Neural cell (in vitro differentiated cells): ENCODE measurements at regions not wholly inside any gene's neighbourhood (a gene's known extent, or its start where the extent isn't known, plus 50 kb on each side); places are given as distances from the start of the nearest gene placed in this dataset.

Source experiments
- H2AFZ ChIP-seq: fragments of 200-600, 300-800 bp; sonication (generic), shearing (Covaris generic); 2 replicates; pipeline ENCODE4 v1.6.0; 2014; ENCODE audit warnings: low read depth, mild to moderate bottlenecking, antibody characterized with exemption, low read length, moderate library complexity
- H3F3A ChIP-seq: fragments of 200-600 bp; shearing (Covaris generic); 2 replicates; pipeline ENCODE4 v1.6.1; 2016; ENCODE audit warnings: mild to moderate bottlenecking, moderate library complexity, mixed read lengths, antibody characterized with exemption, low read length; ENCODE audit not compliant: insufficient read depth, poor library complexity, severe bottlenecking
- H3K27ac ChIP-seq: fragments of 200-600, 300-800 bp; sonication (generic), shearing (Covaris generic); 2 replicates; pipeline ENCODE4 v1.5.1; 2014; ENCODE audit warnings: mild to moderate bottlenecking, low read length, moderate library complexity
- H3K27me3 ChIP-seq: fragments of 300-800, 200-600 bp; sonication (generic), shearing (Covaris generic); 2 replicates; pipeline ENCODE4 v1.6.0; 2014; ENCODE audit warnings: mild to moderate bottlenecking, low read depth, low read length, moderate library complexity; ENCODE audit not compliant: insufficient read depth
- H3K36me3 ChIP-seq: fragments of 300-800, 200-600 bp; sonication (generic), shearing (Covaris generic); 2 replicates; pipeline ENCODE4 v1.5.1; 2014; ENCODE audit warnings: mild to moderate bottlenecking, antibody characterized with exemption, low read length, moderate library complexity; ENCODE audit not compliant: insufficient read depth
- H3K4me2 ChIP-seq: fragments of 300-800, 200-600 bp; sonication (generic), shearing (Covaris generic); 2 replicates; pipeline ENCODE4 v1.6.0; 2014; ENCODE audit warnings: mild to moderate bottlenecking, low read length
- H3K4me3 ChIP-seq: fragments of 300-800, 200-600 bp; sonication (generic), shearing (Covaris generic); 2 replicates; pipeline ENCODE4 v1.5.1; 2014; ENCODE audit warnings: mild to moderate bottlenecking, low read length, moderate library complexity
- H3K79me2 ChIP-seq: fragments of 200-600 bp; shearing (Covaris generic); replicated peaks from 2 replicates; pipeline ENCODE4 v1.6.0; 2014; ENCODE audit warnings: mild to moderate bottlenecking, low read length, moderate library complexity; ENCODE audit not compliant: insufficient read depth
- H3K9ac ChIP-seq: fragments of 300-800, 200-600 bp; sonication (generic), shearing (Covaris generic); 2 replicates; pipeline ENCODE4 v1.6.1; 2016; ENCODE audit warnings: mild to moderate bottlenecking, low read length, mixed read lengths
- H3K9me2 ChIP-seq: fragments of 200-600 bp; shearing (Covaris generic); 2 replicates; pipeline ENCODE4 v1.6.1; 2016; ENCODE audit warnings: mild to moderate bottlenecking, low read length, mixed read lengths; ENCODE audit not compliant: insufficient read depth
- H3K9me3 ChIP-seq: fragments of 200-600, 300-800 bp; sonication (generic), shearing (Covaris generic); 2 replicates; pipeline ENCODE4 v1.6.1; 2016; ENCODE audit warnings: mild to moderate bottlenecking, mixed run types, low read length, moderate library complexity, mixed read lengths
- H4K20me1 ChIP-seq: fragments of 200-600 bp; shearing (Covaris generic); 2 replicates; pipeline ENCODE4 v1.6.1; 2016; ENCODE audit warnings: mild to moderate bottlenecking, mixed run types; ENCODE audit not compliant: insufficient read depth
- EP300 ChIP-seq: fragments of 450-650 bp; conservative IDR thresholded peaks from 2 replicates; pipeline ENCODE4 v1.6.1; 2014; ENCODE audit warnings: antibody characterized with exemption, mild to moderate bottlenecking, moderate library complexity; ENCODE audit not compliant: poor library complexity, severe bottlenecking
- EZH2 ChIP-seq: fragments of 200-600, 300-800 bp; shearing (Covaris generic), sonication (generic); IDR thresholded peaks from 2 replicates; pipeline ENCODE4 v1.6.1; 2014; ENCODE audit warnings: antibody characterized with exemption, low read length, borderline replicate concordance, mild to moderate bottlenecking; ENCODE audit not compliant: insufficient read depth, poor library complexity, severe bottlenecking
- MXI1 ChIP-seq: fragments of 450-650 bp; conservative IDR thresholded peaks from 2 replicates; pipeline ENCODE4 v1.6.1; 2014; ENCODE audit warnings: antibody characterized with exemption, mild to moderate bottlenecking; ENCODE audit not compliant: poor library complexity, severe bottlenecking
- POLR2AphosphoS5 ChIP-seq: IDR thresholded peaks from 2 replicates; pipeline ENCODE4 v1.6.1; 2012
- RAD21 ChIP-seq: fragments of 450-650 bp; conservative IDR thresholded peaks from 2 replicates; pipeline ENCODE4 v1.6.1; 2014; ENCODE audit warnings: antibody characterized with exemption, mild to moderate bottlenecking, moderate library complexity
- SMC3 ChIP-seq: fragments of 450-650 bp; conservative IDR thresholded peaks from 2 replicates; pipeline ENCODE4 v1.6.1; 2014; ENCODE audit warnings: antibody characterized with exemption, mild to moderate bottlenecking, moderate library complexity; ENCODE audit not compliant: poor library complexity
- TAF1 ChIP-seq: IDR thresholded peaks from 2 replicates; pipeline ENCODE4 v1.6.1; 2012; ENCODE audit warnings: low read depth
- TF ChIP-seq, protein P1 (sequence below): fragments of 450-650 bp; IDR thresholded peaks from 2 replicates; pipeline ENCODE4 v1.5.1; 2014; ENCODE audit warnings: antibody characterized with exemption, mild to moderate bottlenecking, moderate library complexity; ENCODE audit not compliant: poor library complexity, severe bottlenecking
- TF ChIP-seq, protein P2 (sequence below): IDR thresholded peaks from 2 replicates; pipeline ENCODE4 v1.6.1; 2012; ENCODE audit warnings: borderline replicate concordance

- H3K9me3 ChIP-seq, result no peaks in the 10 kb centered on the region
- H4K20me1 ChIP-seq, result no peaks in the 10 kb centered on the region
Observed at GRCh38 chr13:40269086-40269485, 397.4 kb downstream of the FOXO1 start.

DNA sequence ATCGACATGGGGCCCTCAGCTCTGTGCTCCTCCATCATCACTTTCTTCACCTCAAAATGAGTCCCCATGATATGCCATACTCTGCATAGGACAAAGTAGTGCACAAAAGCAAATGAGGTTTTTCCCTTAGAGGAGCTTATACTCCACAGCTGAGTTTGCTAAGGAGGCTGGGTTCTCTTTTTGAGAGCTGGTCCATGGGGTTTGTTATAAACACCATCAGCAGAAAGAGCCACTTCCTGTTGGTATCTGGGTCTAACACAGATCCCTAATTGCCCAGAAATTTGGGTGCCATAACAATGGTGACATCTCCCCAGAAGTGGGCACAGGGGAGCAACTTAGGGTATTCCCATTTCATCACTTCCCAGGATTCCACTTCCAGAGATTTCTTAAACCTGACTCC is 395.7 kb downstream of the FOXO1 start:
- Histone ChIP-seq H3K9ac (no peak overlapping the region), H3K27me3 (no peaks in the 10 kb centered on the region), H3K27ac (no peak overlapping the region), H3K79me2 (no peaks in the 10 kb centered on the region), H3F3A (no peaks in the 10 kb centered on the region), H3K36me3 (no peaks in the 10 kb centered on the region), H3K9me3 (no peaks in the 10 kb centered on the region), H3K4me3 (no peak overlapping the region), H4K20me1 (no peaks in the 10 kb centered on the region), H2AFZ (no peak overlapping the region), H3K9me2 (no peaks in the 10 kb centered on the region), H3K4me2 (no peak overlapping the region)
- TF ChIP-seq EZH2 (no peak), EP300 (no peak), TAF1 (no peak)

More at GRCh38 chr13:40269086-40269485, 397.4 kb downstream of the FOXO1 start:
- Histone ChIP-seq H3F3A (no peaks in the 10 kb centered on the region), H3K9me2 (no peaks in the 10 kb centered on the region), H3K4me3 (no peak overlapping the region), H3K4me2 (no peak overlapping the region), H3K27ac (no peak overlapping the region), H3K79me2 (no peaks in the 10 kb centered on the region), H3K9ac (no peak overlapping the region), H3K36me3 (no peaks in the 10 kb centered on the region), H2AFZ (no peak overlapping the region), H3K27me3 (no peaks in the 10 kb centered on the region)
- no peak for TF ChIP-seq EZH2
- TF ChIP-seq, protein P1, sequence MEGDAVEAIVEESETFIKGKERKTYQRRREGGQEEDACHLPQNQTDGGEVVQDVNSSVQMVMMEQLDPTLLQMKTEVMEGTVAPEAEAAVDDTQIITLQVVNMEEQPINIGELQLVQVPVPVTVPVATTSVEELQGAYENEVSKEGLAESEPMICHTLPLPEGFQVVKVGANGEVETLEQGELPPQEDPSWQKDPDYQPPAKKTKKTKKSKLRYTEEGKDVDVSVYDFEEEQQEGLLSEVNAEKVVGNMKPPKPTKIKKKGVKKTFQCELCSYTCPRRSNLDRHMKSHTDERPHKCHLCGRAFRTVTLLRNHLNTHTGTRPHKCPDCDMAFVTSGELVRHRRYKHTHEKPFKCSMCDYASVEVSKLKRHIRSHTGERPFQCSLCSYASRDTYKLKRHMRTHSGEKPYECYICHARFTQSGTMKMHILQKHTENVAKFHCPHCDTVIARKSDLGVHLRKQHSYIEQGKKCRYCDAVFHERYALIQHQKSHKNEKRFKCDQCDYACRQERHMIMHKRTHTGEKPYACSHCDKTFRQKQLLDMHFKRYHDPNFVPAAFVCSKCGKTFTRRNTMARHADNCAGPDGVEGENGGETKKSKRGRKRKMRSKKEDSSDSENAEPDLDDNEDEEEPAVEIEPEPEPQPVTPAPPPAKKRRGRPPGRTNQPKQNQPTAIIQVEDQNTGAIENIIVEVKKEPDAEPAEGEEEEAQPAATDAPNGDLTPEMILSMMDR, result no peak
- TF ChIP-seq, protein P2, sequence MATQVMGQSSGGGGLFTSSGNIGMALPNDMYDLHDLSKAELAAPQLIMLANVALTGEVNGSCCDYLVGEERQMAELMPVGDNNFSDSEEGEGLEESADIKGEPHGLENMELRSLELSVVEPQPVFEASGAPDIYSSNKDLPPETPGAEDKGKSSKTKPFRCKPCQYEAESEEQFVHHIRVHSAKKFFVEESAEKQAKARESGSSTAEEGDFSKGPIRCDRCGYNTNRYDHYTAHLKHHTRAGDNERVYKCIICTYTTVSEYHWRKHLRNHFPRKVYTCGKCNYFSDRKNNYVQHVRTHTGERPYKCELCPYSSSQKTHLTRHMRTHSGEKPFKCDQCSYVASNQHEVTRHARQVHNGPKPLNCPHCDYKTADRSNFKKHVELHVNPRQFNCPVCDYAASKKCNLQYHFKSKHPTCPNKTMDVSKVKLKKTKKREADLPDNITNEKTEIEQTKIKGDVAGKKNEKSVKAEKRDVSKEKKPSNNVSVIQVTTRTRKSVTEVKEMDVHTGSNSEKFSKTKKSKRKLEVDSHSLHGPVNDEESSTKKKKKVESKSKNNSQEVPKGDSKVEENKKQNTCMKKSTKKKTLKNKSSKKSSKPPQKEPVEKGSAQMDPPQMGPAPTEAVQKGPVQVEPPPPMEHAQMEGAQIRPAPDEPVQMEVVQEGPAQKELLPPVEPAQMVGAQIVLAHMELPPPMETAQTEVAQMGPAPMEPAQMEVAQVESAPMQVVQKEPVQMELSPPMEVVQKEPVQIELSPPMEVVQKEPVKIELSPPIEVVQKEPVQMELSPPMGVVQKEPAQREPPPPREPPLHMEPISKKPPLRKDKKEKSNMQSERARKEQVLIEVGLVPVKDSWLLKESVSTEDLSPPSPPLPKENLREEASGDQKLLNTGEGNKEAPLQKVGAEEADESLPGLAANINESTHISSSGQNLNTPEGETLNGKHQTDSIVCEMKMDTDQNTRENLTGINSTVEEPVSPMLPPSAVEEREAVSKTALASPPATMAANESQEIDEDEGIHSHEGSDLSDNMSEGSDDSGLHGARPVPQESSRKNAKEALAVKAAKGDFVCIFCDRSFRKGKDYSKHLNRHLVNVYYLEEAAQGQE, result no peak
- no peak for TF ChIP-seq EP300
- TF ChIP-seq RAD21, result no peak
- no peak for TF ChIP-seq POLR2AphosphoS5
- no peak for TF ChIP-seq MXI1
- no peak for TF ChIP-seq SMC3
- no peak for TF ChIP-seq TAF1
